Kidney capillary endothelial cell (primary cell): ENCODE measurements at regions not wholly inside any gene's neighbourhood (a gene's known extent, or its start where the extent isn't known, plus 50 kb on each side); places are given as distances from the start of the nearest gene placed in this dataset.
"Not testable (repeated sequence)": the region's sequence is repeated elsewhere in the genome, so short reads cannot be mapped to it uniquely, and the experiment has no call there.

Source experiments
- DNase-seq: peaks from one replicate; pipeline ENCODE4 v3.0.0-alpha.2; 2018; ENCODE audit warnings: low spot score

DNA sequence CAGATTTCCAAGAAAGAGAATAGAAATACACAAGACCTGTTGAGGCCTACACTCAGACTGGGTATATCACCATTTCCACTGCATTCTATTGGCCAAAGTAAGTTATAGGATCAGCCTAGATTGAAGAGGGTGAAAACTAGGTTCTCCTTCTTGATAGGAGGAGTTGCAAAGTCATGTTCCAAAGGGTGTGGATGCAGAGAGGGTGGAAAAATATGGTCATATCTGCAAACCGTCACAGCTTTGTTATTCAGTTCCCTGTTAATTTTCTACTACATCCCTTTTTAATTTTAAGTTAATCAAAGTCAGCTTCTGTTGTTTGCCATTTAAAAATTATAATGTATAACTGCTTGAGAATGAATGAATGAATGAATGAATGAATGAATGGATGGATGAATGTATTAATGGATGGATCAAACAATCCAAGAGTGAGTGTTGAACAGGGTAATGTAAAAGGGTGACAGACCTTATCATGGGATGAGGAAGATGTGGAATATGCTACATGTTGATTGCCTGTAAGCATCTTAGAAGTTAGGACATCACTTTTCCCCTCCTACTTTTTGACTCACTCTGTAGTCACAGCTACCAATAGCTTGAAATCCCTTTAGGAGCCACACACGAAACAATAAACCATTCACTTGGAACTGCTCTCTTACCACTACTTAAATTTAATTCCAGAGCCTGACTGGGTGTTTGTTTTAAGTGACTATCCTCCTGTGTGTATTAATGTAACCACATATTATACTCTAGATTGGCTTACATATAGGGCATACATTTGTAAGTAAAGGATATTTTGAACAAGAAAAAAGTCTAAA, 121.5 kb downstream of the CCDC34 start:
- peak; percentile 15 for DNase-seq

- DNase-seq: no peak
Observed at GRCh38 chr11:27239305-27239942, 123.6 kb downstream of the CCDC34 start.

GRCh38 chr11:27238811-27239210, 124.2 kb downstream of the CCDC34 start:
- DNase-seq: no peak

- DNase-seq: no peak
Observed at GRCh38 chr11:27237643-27238042, 125.4 kb downstream of the CCDC34 start.

- DNase-seq: no peak
Observed at GRCh38 chr11:27234961-27235360, 128.1 kb downstream of the CCDC34 start.

- no peak for DNase-seq
Observed at GRCh38 chr11:27234043-27234668, 128.9 kb downstream of the CCDC34 start.

- DNase-seq: no peak
Observed at GRCh38 chr11:27233654-27234042, 129.4 kb downstream of the CCDC34 start.

- no peak for DNase-seq
Observed at GRCh38 chr11:27231530-27231929, 131.5 kb downstream of the CCDC34 start.

DNA sequence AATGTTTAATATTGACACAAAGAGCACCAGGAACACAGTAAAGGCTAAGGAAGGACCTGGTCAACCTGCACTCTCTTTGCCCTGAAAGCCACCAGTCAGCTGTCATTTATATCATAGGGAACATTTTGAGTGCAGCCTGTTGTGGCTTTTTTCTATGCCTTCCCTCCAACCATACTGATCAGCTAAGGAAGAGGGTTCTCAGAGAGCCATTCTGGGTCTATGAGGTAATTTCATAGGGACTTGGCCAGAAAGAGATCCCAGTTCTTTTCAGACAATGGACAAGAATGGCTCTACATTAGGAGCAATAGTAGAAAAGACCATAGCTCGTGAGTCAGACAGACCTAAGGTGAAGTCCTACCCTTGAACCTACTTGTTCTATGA, 132.8 kb downstream of the CCDC34 start:
- DNase-seq: no peak

DNA sequence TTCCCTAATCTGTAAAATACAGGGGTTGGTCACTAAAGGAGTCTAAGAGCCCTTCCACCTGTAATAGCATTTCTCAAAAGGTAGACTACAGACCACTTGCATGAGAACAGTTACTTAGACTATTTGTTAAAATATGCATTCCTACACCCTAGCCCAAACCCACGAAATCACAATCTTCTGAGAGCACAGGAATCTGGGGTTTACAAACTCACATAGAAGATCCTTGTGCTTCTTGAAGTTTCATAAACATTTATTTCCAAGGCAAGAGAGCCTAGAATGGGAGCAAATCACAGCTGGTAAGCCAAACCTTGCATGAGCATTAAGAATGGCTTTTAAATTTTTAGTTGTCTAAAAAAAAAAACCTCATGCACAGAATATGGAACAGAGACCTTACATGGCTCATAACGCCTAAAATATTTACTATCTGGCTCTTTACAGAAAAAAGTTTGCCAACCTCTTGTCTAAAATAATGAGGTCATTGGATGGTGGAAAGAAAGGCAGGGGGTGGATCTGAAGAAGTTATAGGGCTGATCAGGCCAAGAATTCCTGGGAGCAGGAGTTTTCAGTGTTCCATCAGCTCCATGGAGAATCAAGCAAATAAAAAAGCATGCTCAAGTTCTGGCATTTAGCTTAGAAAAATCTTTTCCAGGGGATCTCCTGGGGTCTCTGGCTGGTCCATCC, 133.4 kb downstream of the CCDC34 start:
- DNase-seq: no peak

DNA sequence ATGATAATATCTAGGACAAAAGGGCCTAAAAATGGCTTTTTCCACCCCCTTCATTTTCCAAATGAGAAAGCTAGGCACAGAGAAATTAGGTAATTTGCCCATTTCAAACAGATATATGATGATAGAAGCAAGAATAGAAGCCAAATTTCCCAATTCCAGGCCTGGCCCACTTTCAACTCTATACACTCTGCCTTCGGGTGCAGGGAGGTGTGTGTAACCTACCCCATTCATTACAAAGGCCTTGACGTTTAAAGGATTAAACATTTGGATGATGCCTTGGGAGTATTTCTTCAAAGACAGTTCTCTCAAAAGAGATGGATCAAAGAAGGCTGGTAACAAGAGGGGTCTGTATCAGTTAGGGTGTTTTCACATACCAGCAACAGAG, 134.1 kb downstream of the CCDC34 start:
- no peak for DNase-seq

DNA sequence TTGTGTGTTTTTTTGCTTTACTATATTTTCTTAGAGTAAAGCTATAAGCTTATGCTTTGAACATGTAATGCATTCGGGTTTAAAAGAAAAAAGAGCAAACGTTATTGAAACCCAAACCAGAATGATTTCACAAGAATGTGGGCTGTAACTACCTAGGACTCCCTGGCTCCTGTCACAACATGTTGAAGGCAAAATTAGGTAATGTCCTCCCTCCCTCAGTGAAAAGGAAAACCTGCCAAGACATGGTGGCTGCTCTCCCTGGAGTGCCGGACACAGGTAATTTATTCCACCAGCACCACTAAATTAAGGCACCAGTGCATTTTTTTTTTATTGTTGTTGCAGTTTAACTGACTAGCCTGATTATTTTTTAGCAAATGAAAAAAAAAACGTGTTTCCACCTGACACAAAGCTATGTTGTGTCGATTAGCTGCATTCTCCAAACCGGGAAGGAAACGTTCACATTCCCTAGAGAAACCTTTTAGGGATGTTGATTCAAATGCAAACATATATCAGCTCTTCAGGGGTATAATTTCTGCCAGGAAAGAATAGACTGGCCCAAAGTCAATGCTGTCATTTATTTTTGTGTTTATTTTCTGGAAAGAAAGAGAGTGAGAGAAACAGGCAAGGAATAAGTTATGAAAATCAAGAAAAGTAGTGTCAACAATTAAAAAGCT, 134.6 kb downstream of the CCDC34 start:
- no peak for DNase-seq

GRCh38 chr11:27227736-27228135, 135.3 kb downstream of the CCDC34 start:
- DNase-seq: no peak

- not testable (repeated sequence) for DNase-seq
Observed at GRCh38 chr11:27219487-27220039, 143.5 kb downstream of the CCDC34 start.

DNA sequence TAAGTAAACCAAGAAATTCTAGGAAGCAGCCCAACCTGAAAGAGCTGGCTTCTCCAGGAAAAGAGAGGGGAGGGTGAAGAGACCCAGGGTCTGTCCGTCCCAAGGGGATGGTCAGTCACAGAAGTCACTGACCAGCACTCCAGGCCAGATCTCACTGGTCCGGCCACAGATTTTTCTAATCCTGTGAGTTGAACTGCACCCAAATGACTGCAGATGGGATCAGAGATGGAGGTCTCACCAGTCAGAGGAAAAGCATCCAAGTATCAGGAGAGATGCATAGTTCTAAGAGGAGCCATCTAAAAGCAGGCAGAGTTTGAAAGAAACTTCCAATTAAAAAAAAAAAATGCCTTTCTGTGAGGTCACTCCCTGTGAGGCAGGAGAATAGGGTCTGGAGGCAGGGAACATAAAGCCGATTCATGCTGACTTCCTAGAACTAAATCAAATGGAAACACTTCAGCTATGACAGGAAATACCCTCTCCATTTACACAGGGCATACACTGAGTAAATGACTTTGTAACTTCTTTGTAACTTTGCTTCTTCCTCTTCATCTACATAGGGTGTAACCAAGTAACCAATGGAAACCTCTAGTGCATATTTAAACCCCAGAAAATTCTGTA, 144.5 kb downstream of the CCDC34 start:
- no peak for DNase-seq

- no peak for DNase-seq
Observed at GRCh38 chr11:27217948-27218420, 145.0 kb downstream of the CCDC34 start.

DNA sequence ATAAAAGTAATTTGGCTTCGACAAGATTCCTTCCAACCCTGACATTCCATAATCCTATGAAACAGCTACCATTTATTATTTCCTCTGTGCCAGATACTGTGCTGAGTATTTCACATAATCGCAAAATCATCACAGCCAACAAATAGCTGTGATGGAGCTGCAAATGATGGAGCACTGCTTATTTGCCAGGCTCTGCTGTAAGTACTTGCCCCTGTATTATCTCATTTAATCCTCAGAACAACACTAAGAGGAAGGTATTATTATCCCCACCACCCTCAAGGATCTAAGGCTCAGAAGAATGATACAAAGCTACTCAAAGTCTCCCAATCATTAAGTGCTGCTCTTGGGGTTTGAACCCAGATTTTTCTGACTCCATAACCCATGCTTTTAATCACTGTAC, 145.5 kb downstream of the CCDC34 start:
- DNase-seq: no peak

- no peak for DNase-seq
Observed at GRCh38 chr11:27216270-27217149, 146.5 kb downstream of the CCDC34 start.

GRCh38 chr11:27215471-27216269, 147.3 kb downstream of the CCDC34 start:
- peak; percentile 88 for DNase-seq
